ENCODE measurements at regions not wholly inside any gene's neighbourhood (a gene's known extent, or its start where the extent isn't known, plus 50 kb on each side); places are given as distances from the start of the nearest gene placed in this dataset.

GRCh38 chr5:164336276-164336675, 830.9 kb downstream of the MAT2B start:
- H3K4me1 ChIP-seq: no peaks in the 10 kb centered on the region
- in situ Hi-C loops (cut with MboI; ENCODE audit: low sequenced_read_pairs in 4 of 4): no loop called here
- no peak for ATAC-seq
- DNase-seq: no peak
- H3K27me3 ChIP-seq: no peaks in the 10 kb centered on the region
- no peak overlapping the region for H3K27ac ChIP-seq
- intact Hi-C loops (cut with DNase I; ENCODE audit: low total_unique reads): no loop called here
- no peaks in the 10 kb centered on the region for H3K9me3 ChIP-seq
- TF ChIP-seq CTCF (IDR thresholded peaks at IDR 0.05 in 4 of 5, conservative IDR thresholded peaks at IDR 0.05 in 1 of 5) (no peak), POLR2A (IDR thresholded peaks at IDR 0.05) (no peak)
- no peak overlapping the region for H3K4me3 ChIP-seq
- H3K36me3 ChIP-seq: no peaks in the 10 kb centered on the region

GRCh38 chr5:164336906-164337305, 831.5 kb downstream of the MAT2B start:
- DNase-seq: no peak
- Histone ChIP-seq H3K36me3 (no peaks in the 10 kb centered on the region), H3K4me1 (no peaks in the 10 kb centered on the region), H3K27ac (no peak overlapping the region), H3K4me3 (no peak overlapping the region), H3K27me3 (no peaks in the 10 kb centered on the region), H3K9me3 (no peaks in the 10 kb centered on the region)
- intact Hi-C loops (cut with DNase I; ENCODE audit: low total_unique reads) (no loop called here), in situ Hi-C loops (cut with MboI; ENCODE audit: low sequenced_read_pairs in 4 of 4) (no loop called here)
- TF ChIP-seq CTCF (IDR thresholded peaks at IDR 0.05 in 4 of 5, conservative IDR thresholded peaks at IDR 0.05 in 1 of 5) (no peak), POLR2A (IDR thresholded peaks at IDR 0.05) (no peak)
- ATAC-seq: no peak

- Histone ChIP-seq H3K9me3 (no peaks in the 10 kb centered on the region), H3K4me1 (no peaks in the 10 kb centered on the region), H3K4me3 (no peak overlapping the region), H3K36me3 (no peaks in the 10 kb centered on the region), H3K27me3 (no peaks in the 10 kb centered on the region), H3K27ac (no peak overlapping the region)
- ATAC-seq (no peak), DNase-seq (no peak)
- intact Hi-C loops (cut with DNase I; ENCODE audit: low total_unique reads) (no loop called here), in situ Hi-C loops (cut with MboI; ENCODE audit: low sequenced_read_pairs in 4 of 4) (no loop called here)
- TF ChIP-seq POLR2A (IDR thresholded peaks at IDR 0.05) (no peak), CTCF (IDR thresholded peaks at IDR 0.05 in 4 of 5, conservative IDR thresholded peaks at IDR 0.05 in 1 of 5) (no peak)
Observed at GRCh38 chr5:164341056-164341619, 835.7 kb downstream of the MAT2B start.

- DNase-seq (no peak), ATAC-seq (no peak)
- Histone ChIP-seq H3K27me3 (no peaks in the 10 kb centered on the region), H3K36me3 (no peaks in the 10 kb centered on the region), H3K4me1 (no peaks in the 10 kb centered on the region), H3K27ac (no peak overlapping the region), H3K9me3 (no peaks in the 10 kb centered on the region), H3K4me3 (no peak overlapping the region)
- TF ChIP-seq CTCF (IDR thresholded peaks at IDR 0.05 in 4 of 5, conservative IDR thresholded peaks at IDR 0.05 in 1 of 5) (no peak), POLR2A (IDR thresholded peaks at IDR 0.05) (no peak)
- in situ Hi-C loops (cut with MboI; ENCODE audit: low sequenced_read_pairs in 4 of 4) (no loop called here), intact Hi-C loops (cut with DNase I; ENCODE audit: low total_unique reads) (no loop called here)
Observed at GRCh38 chr5:164345173-164345849, 839.9 kb downstream of the MAT2B start.

GRCh38 chr5:164345853-164346252, 840.4 kb downstream of the MAT2B start:
- Histone ChIP-seq H3K27ac (no peak overlapping the region), H3K4me3 (no peak overlapping the region), H3K36me3 (no peaks in the 10 kb centered on the region), H3K27me3 (no peaks in the 10 kb centered on the region), H3K9me3 (no peaks in the 10 kb centered on the region), H3K4me1 (no peaks in the 10 kb centered on the region)
- ATAC-seq (no peak), DNase-seq (no peak)
- intact Hi-C loops (cut with DNase I; ENCODE audit: low total_unique reads) (no loop called here), in situ Hi-C loops (cut with MboI; ENCODE audit: low sequenced_read_pairs in 4 of 4) (no loop called here)
- TF ChIP-seq POLR2A (IDR thresholded peaks at IDR 0.05) (no peak), CTCF (IDR thresholded peaks at IDR 0.05 in 4 of 5, conservative IDR thresholded peaks at IDR 0.05 in 1 of 5) (no peak)

All from gastrocnemius medialis (tissue), 4 donors.